Panc1 (cell line): ENCODE measurements at regions not wholly inside any gene's neighbourhood (a gene's known extent, or its start where the extent isn't known, plus 50 kb on each side); places are given as distances from the start of the nearest gene placed in this dataset.
A peak's percentile ranks its signal among the peaks of the same experiment; 100 is the strongest.

ENCODE experiments used
- ATAC-seq: fragments of 200-7000 bp; cut with Tn5 transposase; 2 replicates; pipeline ENCODE4 v1.9.1; 2020; ENCODE audit warnings: mild to moderate bottlenecking, moderate library complexity
- BruUV-seq: library from RNA; stranded (reverse); fragments of 400-500 nt; replicated peaks from 2 replicates; lab custom pipeline; 2021; lab: Mats Ljungman, UMichigan
- CTCF ChIA-PET: fragments of 300-600 bp; sonication (Branson Sonifier 250); formaldehyde crosslinking; loops from one replicate; lab custom pipeline; 2022; ENCODE audit warnings: antibody characterized with exemption; lab: Charles Lee
- POLR2A ChIA-PET: fragments of 300-600 bp; sonication (Branson Sonifier 250); formaldehyde crosslinking; loops from one replicate; lab custom pipeline; 2022; ENCODE audit warnings: antibody characterized with exemption; lab: Charles Lee
- DNase-seq: peaks from one replicate; pipeline ENCODE4 v3.0.0-alpha.2; 2010; ENCODE audit warnings: low read depth, low spot score
- H3K27ac ChIP-seq: 2 replicates; pipeline ENCODE4 v1.5.1; 2011; ENCODE audit warnings: mild to moderate bottlenecking, low read length, inconsistent platforms
- H3K27me3 ChIP-seq: fragments of 200-500 bp; sonication (Bioruptor generic); 2 replicates; pipeline ENCODE4 v1.6.0; 2014; ENCODE audit warnings: low read length, inconsistent platforms; ENCODE audit not compliant: control insufficient read depth, insufficient read depth
- H3K36me3 ChIP-seq: fragments of 200-500 bp; sonication (Bioruptor generic); 2 replicates; pipeline ENCODE4 v1.5.1; 2014; ENCODE audit warnings: inconsistent platforms, mild to moderate bottlenecking, low read length, moderate library complexity; ENCODE audit not compliant: control insufficient read depth, insufficient read depth
- H3K4me1 ChIP-seq: 2 replicates; pipeline ENCODE4 v1.5.1; 2011; ENCODE audit warnings: inconsistent platforms, mild to moderate bottlenecking, low read length, moderate library complexity; ENCODE audit not compliant: control insufficient read depth, insufficient read depth
- H3K4me3 ChIP-seq, 2 experiments: 2 replicates each; pipeline ENCODE4 v1.5.1; 2011 to 2012; ENCODE audit warnings: low read depth in 2 of 2, low read length in 2 of 2, mild to moderate bottlenecking in 2 of 2, inconsistent platforms in 1 of 2, moderate library complexity in 1 of 2
- H3K9me3 ChIP-seq: fragments of 200-500 bp; sonication (Bioruptor generic); 2 replicates; pipeline ENCODE4 v1.5.1; 2014; ENCODE audit warnings: low read depth, mild to moderate bottlenecking, inconsistent platforms, low read length, moderate library complexity; ENCODE audit not compliant: control insufficient read depth, insufficient read depth
- CTCF ChIP-seq: fragments of 450-650 bp; IDR thresholded peaks from 2 replicates; pipeline ENCODE4 v1.5.1; 2017; ENCODE audit warnings: mild to moderate bottlenecking
- POLR2AphosphoS5 ChIP-seq: IDR thresholded peaks from 2 replicates; pipeline ENCODE4 v1.6.1; 2012; ENCODE audit warnings: mild to moderate bottlenecking, low read depth, low read length, moderate library complexity
- REST ChIP-seq, 2 experiments: IDR thresholded peaks; 2 replicates each; pipeline ENCODE4 v1.6.1; 2011 to 2012; ENCODE audit warnings: low read depth in 2 of 2, control low read depth in 1 of 2, low read length in 1 of 2, mild to moderate bottlenecking in 1 of 2, moderate library complexity in 1 of 2; ENCODE audit not compliant: insufficient read depth in 1 of 2
- SIN3A ChIP-seq: IDR thresholded peaks from 2 replicates; pipeline ENCODE4 v1.6.1; 2012; ENCODE audit warnings: low read depth, mild to moderate bottlenecking, low read length, moderate library complexity, borderline replicate concordance; ENCODE audit not compliant: insufficient read depth
- TCF7L2 ChIP-seq: IDR thresholded peaks from 2 replicates; pipeline ENCODE4 v1.6.1; 2011; ENCODE audit warnings: mild to moderate bottlenecking, low read depth, low read length, inconsistent platforms
- in situ Hi-C: cut with HindIII; loops from 2 replicates; pipeline ENCODE4 v1.10.0; 2016; ENCODE audit warnings: low sequenced_read_pairs, low pct_unique_long_range_greater_than_20kb
- intact Hi-C: fragments of 100-400 bp; cut with micrococcal nuclease; formaldehyde crosslinking; loops from one replicate; pipeline ENCODE4 v1.10.0; 2022; ENCODE audit not compliant: unreplicated experiment

- CTCF ChIA-PET, result no interaction called here
- Histone ChIP-seq H3K4me3 (no peak overlapping the region), H3K27ac (peak overlapping the region; percentile 79), H3K36me3 (no peaks in the 10 kb centered on the region), H3K9me3 (no peaks in the 10 kb centered on the region), H3K27me3 (no peaks in the 10 kb centered on the region), H3K4me1 (0 out of 2 replicates have a peak, but pooled peaks cover 6% of the 10 kb centered on the region)
- POLR2A ChIA-PET, result interaction anchor here (0.5 to 0.6 kb wide), 2 partner anchors 68 to 115 kb away, joined by 3 to 4 read pairs; no protein-coding TSS in a partner anchor
- ATAC-seq (peak; percentile 89), DNase-seq (no peak)
- BruUV-seq, result no TSS peak
- TF ChIP-seq TCF7L2 (peak; percentile 88), SIN3A (no peak), POLR2AphosphoS5 (peak; percentile 36; the same call in 1 of the 2 replicates)
- intact Hi-C loops, result no loop called here
- in situ Hi-C loops, result no loop called here
These were observed 113.0 kb upstream of the RAP1B start for GRCh38 chr12:68497702-68498101.

GRCh38 chr12:68498736-68499135 is 112.0 kb upstream of the RAP1B start:
- H3K4me3 ChIP-seq, result no peak overlapping the region
- no peaks in the 10 kb centered on the region for H3K27me3 ChIP-seq
- ATAC-seq (no peak), DNase-seq (no peak)
- no TSS peak for BruUV-seq
- H3K36me3 ChIP-seq, result no peaks in the 10 kb centered on the region
- ChIA-PET CTCF (no interaction called here), POLR2A (no interaction called here)
- no peaks in the 10 kb centered on the region for H3K9me3 ChIP-seq
- H3K27ac ChIP-seq, result peak overlapping the region; percentile 79
- no peak for TF ChIP-seq TCF7L2
- TF ChIP-seq SIN3A, result no peak
- TF ChIP-seq POLR2AphosphoS5, result no peak
- TF ChIP-seq CTCF, result no peak
- no peak for TF ChIP-seq REST (IDR thresholded peaks at IDR 0.05; ENCODE audit: insufficient read depth in 1 of 2, low read depth in 2 of 2, low read length in 1 of 2)
- intact Hi-C loops, result no loop called here
- in situ Hi-C loops, result no loop called here
- H3K4me1 ChIP-seq, result 0 out of 2 replicates have a peak, but pooled peaks cover 6% of the 10 kb centered on the region

- Histone ChIP-seq H3K9me3 (no peaks in the 10 kb centered on the region), H3K27me3 (no peaks in the 10 kb centered on the region), H3K36me3 (no peaks in the 10 kb centered on the region), H3K4me1 (0 out of 2 replicates have a peak, but pooled peaks cover 6% of the 10 kb centered on the region), H3K4me3 (no peak overlapping the region), H3K27ac (peak overlapping the region; percentile 70)
- no TSS peak for BruUV-seq
- ATAC-seq, result no peak
- DNase-seq, result no peak
- no peak for TF ChIP-seq TCF7L2
- no peak for TF ChIP-seq POLR2AphosphoS5
- TF ChIP-seq REST (IDR thresholded peaks at IDR 0.05; ENCODE audit: insufficient read depth in 1 of 2, low read depth in 2 of 2, low read length in 1 of 2), result no peak
- no peak for TF ChIP-seq SIN3A
- TF ChIP-seq CTCF, result no peak
- in situ Hi-C loops (no loop called here), intact Hi-C loops (no loop called here)
- CTCF ChIA-PET, result no interaction called here
- POLR2A ChIA-PET, result no interaction called here
These were observed 111.1 kb upstream of the RAP1B start for GRCh38 chr12:68499616-68500015.
